OCI-LY7 (cell line): ENCODE measurements at regions not wholly inside any gene's neighbourhood (a gene's known extent, or its start where the extent isn't known, plus 50 kb on each side); places are given as distances from the start of the nearest gene placed in this dataset.
"Not testable (repeated sequence)": the region's sequence is repeated elsewhere in the genome, so short reads cannot be mapped to it uniquely, and the experiment has no call there.

Experiments used
- BruUV-seq: library from RNA; stranded (reverse); fragments of 400-500 nt; replicated peaks from 2 replicates; lab custom pipeline; 2021; lab: Mats Ljungman, UMichigan
- CTCF ChIA-PET: fragments of 300-600 bp; sonication (Branson Sonifier 250); formaldehyde crosslinking; loops from one replicate; lab custom pipeline; 2022; ENCODE audit warnings: antibody characterized with exemption; ENCODE audit not compliant: unreplicated experiment; lab: Charles Lee
- POLR2A ChIA-PET: fragments of 300-600 bp; sonication (Branson Sonifier 250); formaldehyde crosslinking; loops from one replicate; lab custom pipeline; 2022; ENCODE audit warnings: antibody characterized with exemption; lab: Charles Lee
- DNase-seq: peaks from one replicate; pipeline ENCODE4 v3.0.0-alpha.2; 2015; ENCODE audit warnings: low spot score
- H2AFZ ChIP-seq: fragments of 200-600 bp; sonication (generic), shearing (Covaris generic); 2 replicates; pipeline ENCODE4 v1.6.1; 2014; ENCODE audit warnings: mild to moderate bottlenecking, antibody characterized with exemption, low read length, moderate library complexity
- H3K27ac ChIP-seq: fragments of 200-600 bp; sonication (generic); 2 replicates; pipeline ENCODE4 v1.5.1; 2014; ENCODE audit warnings: mixed run types, low read depth, mild to moderate bottlenecking, moderate library complexity, low read length, inconsistent platforms; ENCODE audit not compliant: poor library complexity, severe bottlenecking
- H3K36me3 ChIP-seq: fragments of 200-600 bp; sonication (generic); 2 replicates; pipeline ENCODE4 v1.6.1; 2014; ENCODE audit warnings: mild to moderate bottlenecking, antibody characterized with exemption, low read length, moderate library complexity, mixed read lengths; ENCODE audit not compliant: insufficient read depth
- H3K4me1 ChIP-seq: fragments of 200-600 bp; sonication (generic); 2 replicates; pipeline ENCODE4 v1.5.1; 2014; ENCODE audit warnings: mild to moderate bottlenecking, low read length; ENCODE audit not compliant: insufficient read depth, poor library complexity, severe bottlenecking
- H3K4me2 ChIP-seq: fragments of 200-600 bp; sonication (generic); 2 replicates; pipeline ENCODE4 v1.6.1; 2014; ENCODE audit warnings: mild to moderate bottlenecking, low read length
- H3K4me3 ChIP-seq: fragments of 200-600 bp; sonication (generic); 2 replicates; pipeline ENCODE4 v1.5.1; 2014; ENCODE audit warnings: mild to moderate bottlenecking, low read depth, low read length; ENCODE audit not compliant: poor library complexity, severe bottlenecking
- H3K79me2 ChIP-seq: fragments of 200-600 bp; sonication (generic); 2 replicates; pipeline ENCODE4 v1.6.1; 2016; ENCODE audit warnings: low read depth, mild to moderate bottlenecking, low read length, moderate library complexity, mixed read lengths; ENCODE audit not compliant: insufficient read depth
- H3K9me2 ChIP-seq: fragments of 200-600 bp; sonication (generic); 2 replicates; pipeline ENCODE4 v1.6.1; 2016; ENCODE audit warnings: mild to moderate bottlenecking, low read length, mixed read lengths; ENCODE audit not compliant: insufficient read depth
- H3K9me3 ChIP-seq: fragments of 200-600 bp; sonication (generic); 2 replicates; pipeline ENCODE4 v1.6.1; 2014; ENCODE audit warnings: mild to moderate bottlenecking, mixed run types, low read length, mixed read lengths
- H4K20me1 ChIP-seq: fragments of 200-600 bp; sonication (generic); 2 replicates; pipeline ENCODE4 v1.6.1; 2014; ENCODE audit warnings: mild to moderate bottlenecking, antibody characterized with exemption, low read length, moderate library complexity, mixed read lengths; ENCODE audit not compliant: insufficient read depth
- EZH2phosphoT487 ChIP-seq: fragments of 200-600 bp; sonication (generic); IDR thresholded peaks from 2 replicates; pipeline ENCODE4 v1.6.1; 2018; ENCODE audit warnings: low read depth, borderline replicate concordance, mild to moderate bottlenecking, mixed run types, antibody characterized with exemption, low read length, moderate library complexity, mixed read lengths
- intact Hi-C: fragments of 100-400 bp; cut with micrococcal nuclease; formaldehyde crosslinking; loops from one replicate; pipeline ENCODE4 v1.10.0; 2022; ENCODE audit not compliant: unreplicated experiment
- TF ChIP-seq, protein P1 (sequence below): fragments of 200-600 bp; sonication (generic); conservative IDR thresholded peaks from 2 replicates; pipeline ENCODE4 v1.5.1; 2014; ENCODE audit warnings: mild to moderate bottlenecking, antibody characterized with exemption, low read length, moderate library complexity, mixed read lengths

DNA sequence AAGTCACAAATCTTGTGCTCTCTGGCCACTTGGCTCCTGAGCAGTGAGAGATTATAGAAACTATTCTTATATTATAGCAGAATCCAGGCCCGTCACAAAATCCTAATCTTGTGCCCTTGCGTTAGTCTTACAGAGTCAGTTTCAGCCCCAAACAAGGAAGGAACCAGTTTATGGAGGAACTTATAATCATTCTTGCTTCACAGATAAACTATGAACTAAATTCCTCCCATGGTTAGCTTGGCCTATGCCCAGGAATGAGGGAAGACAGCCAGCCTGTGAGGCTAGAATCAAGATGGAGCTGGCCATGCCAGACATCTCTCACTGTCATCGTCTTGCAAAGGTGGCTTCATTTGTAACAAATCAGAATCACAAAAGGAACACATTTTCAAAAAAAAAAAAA, 199.7 kb upstream of the PITRM1 start:
- Histone ChIP-seq H3K9me3 (no peaks in the 10 kb centered on the region), H3K4me3 (no peak overlapping the region), H3K9me2 (no peaks in the 10 kb centered on the region), H3K4me2 (no peak overlapping the region), H4K20me1 (no peaks in the 10 kb centered on the region), H2AFZ (no peak overlapping the region), H3K79me2 (no peaks in the 10 kb centered on the region), H3K36me3 (no peaks in the 10 kb centered on the region), H3K27ac (no peak overlapping the region), H3K4me1 (no peaks in the 10 kb centered on the region)
- BruUV-seq, result no TSS peak
- TF ChIP-seq, protein P1, sequence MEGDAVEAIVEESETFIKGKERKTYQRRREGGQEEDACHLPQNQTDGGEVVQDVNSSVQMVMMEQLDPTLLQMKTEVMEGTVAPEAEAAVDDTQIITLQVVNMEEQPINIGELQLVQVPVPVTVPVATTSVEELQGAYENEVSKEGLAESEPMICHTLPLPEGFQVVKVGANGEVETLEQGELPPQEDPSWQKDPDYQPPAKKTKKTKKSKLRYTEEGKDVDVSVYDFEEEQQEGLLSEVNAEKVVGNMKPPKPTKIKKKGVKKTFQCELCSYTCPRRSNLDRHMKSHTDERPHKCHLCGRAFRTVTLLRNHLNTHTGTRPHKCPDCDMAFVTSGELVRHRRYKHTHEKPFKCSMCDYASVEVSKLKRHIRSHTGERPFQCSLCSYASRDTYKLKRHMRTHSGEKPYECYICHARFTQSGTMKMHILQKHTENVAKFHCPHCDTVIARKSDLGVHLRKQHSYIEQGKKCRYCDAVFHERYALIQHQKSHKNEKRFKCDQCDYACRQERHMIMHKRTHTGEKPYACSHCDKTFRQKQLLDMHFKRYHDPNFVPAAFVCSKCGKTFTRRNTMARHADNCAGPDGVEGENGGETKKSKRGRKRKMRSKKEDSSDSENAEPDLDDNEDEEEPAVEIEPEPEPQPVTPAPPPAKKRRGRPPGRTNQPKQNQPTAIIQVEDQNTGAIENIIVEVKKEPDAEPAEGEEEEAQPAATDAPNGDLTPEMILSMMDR, result no peak
- TF ChIP-seq EZH2phosphoT487, result no peak
- POLR2A ChIA-PET, result interaction anchor here (0.6 to 0.7 kb wide), 3 partner anchors 261 to 1162 kb away, joined by 3 to 5 read pairs (median 4); no protein-coding TSS in a partner anchor
- no peak for DNase-seq
- CTCF ChIA-PET, result no interaction called here
- intact Hi-C loops, result no loop called here

DNA sequence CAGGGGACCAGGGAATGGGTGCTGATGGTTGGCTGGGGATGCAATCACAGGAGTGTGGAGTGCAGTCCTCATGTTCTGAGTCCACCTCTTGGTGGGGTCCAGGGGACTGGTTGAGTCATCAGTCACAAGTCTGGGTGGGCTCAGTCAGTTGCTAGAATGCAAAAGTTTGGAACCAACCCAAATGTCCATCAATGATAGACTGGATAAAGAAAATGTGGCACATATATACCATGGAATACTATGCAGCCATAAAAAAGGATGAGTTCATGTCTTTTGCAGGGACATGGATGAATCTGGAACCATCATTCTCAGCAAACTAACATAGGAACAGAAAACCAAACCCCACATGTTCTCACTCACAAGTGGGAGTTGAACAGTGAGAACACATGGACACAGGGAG, 199.0 kb upstream of the PITRM1 start:
- DNase-seq, H3K9me2 ChIP-seq, BruUV-seq, H3K9me3 ChIP-seq, H3K79me2 ChIP-seq, H2AFZ ChIP-seq, POLR2A ChIA-PET, H3K4me3 ChIP-seq, intact Hi-C loops, H4K20me1 ChIP-seq, H3K27ac ChIP-seq, H3K36me3 ChIP-seq, H3K4me1 ChIP-seq, H3K4me2 ChIP-seq, CTCF ChIA-PET: not testable (repeated sequence)

DNA sequence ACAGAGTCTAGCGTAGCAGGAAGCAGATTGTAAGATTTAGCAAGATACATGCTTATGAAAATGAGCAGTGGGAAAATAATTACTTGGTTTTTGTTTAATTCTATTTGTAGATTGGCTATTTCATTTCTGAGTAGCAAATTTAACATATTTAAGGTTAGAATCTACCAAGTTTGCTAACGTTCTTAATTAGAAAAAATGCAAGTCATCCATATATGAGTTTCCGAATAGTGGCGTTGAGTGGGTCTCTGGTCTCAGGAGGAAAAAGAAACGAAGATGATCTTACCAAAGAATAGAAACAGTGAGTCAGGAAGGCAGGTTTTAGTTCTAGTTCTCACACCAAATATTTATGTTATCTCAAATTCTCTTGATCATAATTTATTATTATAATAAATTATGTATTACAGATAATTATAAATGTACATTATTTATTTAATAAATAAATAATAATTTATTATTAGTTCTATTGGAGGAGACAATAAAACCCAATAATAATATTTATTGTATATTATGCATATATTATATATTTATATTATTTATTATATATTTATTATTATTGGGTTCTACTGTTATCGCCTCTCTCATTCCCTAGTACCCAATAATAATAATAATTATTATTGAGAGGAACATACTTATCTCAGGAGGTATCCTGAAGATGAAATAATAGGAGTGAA, 194.3 kb upstream of the PITRM1 start:
- H3K4me3 ChIP-seq, result no peak overlapping the region
- TF ChIP-seq, protein P1, result no peak
- TF ChIP-seq EZH2phosphoT487, result no peak
- H3K4me2 ChIP-seq, result no peak overlapping the region
- H3K36me3 ChIP-seq, result no peaks in the 10 kb centered on the region
- H3K27ac ChIP-seq, result no peak overlapping the region
- no peaks in the 10 kb centered on the region for H4K20me1 ChIP-seq
- BruUV-seq, result no TSS peak
- intact Hi-C loops, result no loop called here
- H3K9me2 ChIP-seq, result no peaks in the 10 kb centered on the region
- H3K4me1 ChIP-seq, result no peaks in the 10 kb centered on the region
- H3K9me3 ChIP-seq, result peaks cover 8% of the 10 kb centered on the region; the same call in 1 of the 2 replicates
- H2AFZ ChIP-seq, result no peak overlapping the region
- POLR2A ChIA-PET, result no interaction called here
- CTCF ChIA-PET, result no interaction called here
- no peaks in the 10 kb centered on the region for H3K79me2 ChIP-seq
- DNase-seq, result no peak
